SU-DHL-6 (cell line): ENCODE measurements at regions not wholly inside any gene's neighbourhood (a gene's known extent, or its start where the extent isn't known, plus 50 kb on each side); places are given as distances from the start of the nearest gene placed in this dataset.

Source experiments
- H2AFZ ChIP-seq: fragments of 200-600 bp; sonication (generic); 2 replicates; pipeline ENCODE4 v1.6.1; 2014; ENCODE audit warnings: low read depth, mild to moderate bottlenecking, moderate library complexity, mixed read lengths, antibody characterized with exemption, low read length; ENCODE audit not compliant: severe bottlenecking
- H3F3A ChIP-seq: fragments of 200-600 bp; shearing (Covaris generic); 2 replicates; pipeline ENCODE4 v1.6.0; 2016; ENCODE audit warnings: antibody characterized with exemption, mild to moderate bottlenecking; ENCODE audit not compliant: insufficient read depth
- H3K27ac ChIP-seq: fragments of 200-600 bp; sonication (generic); 2 replicates; pipeline ENCODE4 v1.5.1; 2016; ENCODE audit warnings: low read depth, mild to moderate bottlenecking, low read length, moderate library complexity, mixed read lengths
- H3K27me3 ChIP-seq: fragments of 200-600 bp; sonication (generic), shearing (Covaris generic); 2 replicates; pipeline ENCODE4 v1.6.0; 2014; ENCODE audit warnings: mild to moderate bottlenecking, low read length
- H3K36me3 ChIP-seq: fragments of 200-600 bp; sonication (generic); 2 replicates; pipeline ENCODE4 v1.6.1; 2014; ENCODE audit warnings: mild to moderate bottlenecking, low read length, mixed read lengths
- H3K4me2 ChIP-seq: fragments of 300-600, 200-600 bp; shearing (Covaris generic), sonication (generic); 2 replicates; pipeline ENCODE4 v1.6.0; 2014; ENCODE audit warnings: low read length, low read depth, mild to moderate bottlenecking; ENCODE audit not compliant: poor library complexity, severe bottlenecking
- H3K4me3 ChIP-seq: fragments of 200-600 bp; sonication (generic); 2 replicates; pipeline ENCODE4 v1.5.1; 2014; ENCODE audit warnings: antibody characterized with exemption, low read length, mild to moderate bottlenecking, mixed read lengths; ENCODE audit not compliant: insufficient read depth, poor library complexity, severe bottlenecking
- H3K79me2 ChIP-seq: fragments of 200-600 bp; sonication (generic); 2 replicates; pipeline ENCODE4 v1.6.1; 2014; ENCODE audit warnings: mild to moderate bottlenecking, low read length, moderate library complexity; ENCODE audit not compliant: insufficient read depth
- H3K9ac ChIP-seq: fragments of 200-600 bp; sonication (generic); 2 replicates; pipeline ENCODE4 v1.7.0; 2014; ENCODE audit warnings: mild to moderate bottlenecking, low read length
- H3K9me2 ChIP-seq: fragments of 200-600 bp; sonication (generic); replicated peaks from 2 replicates; pipeline ENCODE4 v1.6.1; 2014; ENCODE audit warnings: low read length; ENCODE audit not compliant: insufficient read depth
- H3K9me3 ChIP-seq: fragments of 200-600 bp; sonication (generic); 2 replicates; pipeline ENCODE4 v1.6.1; 2014; ENCODE audit warnings: low read length, mixed read lengths; ENCODE audit not compliant: insufficient read depth
- H4K20me1 ChIP-seq: fragments of 200-600 bp; sonication (generic); 2 replicates; pipeline ENCODE4 v1.6.1; 2014; ENCODE audit warnings: low read depth, mild to moderate bottlenecking, antibody characterized with exemption, low read length, moderate library complexity, mixed read lengths
- EZH2phosphoT487 ChIP-seq: fragments of 200-600 bp; sonication (generic), shearing (Covaris generic); conservative IDR thresholded peaks from 2 replicates; pipeline ENCODE4 v1.6.1; 2018; ENCODE audit warnings: mild to moderate bottlenecking, antibody characterized with exemption, low read length, moderate library complexity, mixed read lengths
- TF ChIP-seq, protein P1 (sequence below): fragments of 200-600 bp; sonication (generic); IDR thresholded peaks from one replicate; pipeline ENCODE4 v1.5.1; 2017; ENCODE audit warnings: antibody characterized with exemption, mild to moderate bottlenecking, low read length, moderate library complexity; ENCODE audit not compliant: insufficient read depth, poor library complexity, severe bottlenecking

DNA sequence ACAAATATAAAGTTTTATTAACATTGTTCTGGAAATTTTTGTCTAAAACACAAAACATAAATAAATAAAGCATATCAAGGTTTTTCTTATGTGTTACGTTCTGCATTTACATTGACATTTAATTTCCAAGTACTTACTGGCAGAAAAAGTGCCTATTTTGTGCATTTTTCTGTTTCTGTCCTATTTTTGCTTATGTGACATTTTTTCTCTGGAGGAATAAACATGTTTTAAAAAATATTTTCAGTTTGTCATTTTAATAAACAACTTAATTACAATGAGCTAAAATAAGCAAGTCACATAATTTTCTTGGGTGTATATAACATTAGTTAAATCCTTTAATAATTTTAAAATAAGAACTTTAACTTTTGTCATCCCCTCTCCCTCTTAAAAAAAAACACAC is 94.4 kb upstream of the HS3ST5 start:
- no peak overlapping the region for H3K27ac ChIP-seq
- H3K79me2 ChIP-seq, result no peaks in the 10 kb centered on the region
- no peak overlapping the region for H3K4me3 ChIP-seq
- H3K9me3 ChIP-seq, result no peaks in the 10 kb centered on the region
- H3K9ac ChIP-seq, result no peak overlapping the region
- H2AFZ ChIP-seq, result no peak overlapping the region
- H3K4me2 ChIP-seq, result no peak overlapping the region
- H3K27me3 ChIP-seq, result no peaks in the 10 kb centered on the region
- TF ChIP-seq, protein P1, sequence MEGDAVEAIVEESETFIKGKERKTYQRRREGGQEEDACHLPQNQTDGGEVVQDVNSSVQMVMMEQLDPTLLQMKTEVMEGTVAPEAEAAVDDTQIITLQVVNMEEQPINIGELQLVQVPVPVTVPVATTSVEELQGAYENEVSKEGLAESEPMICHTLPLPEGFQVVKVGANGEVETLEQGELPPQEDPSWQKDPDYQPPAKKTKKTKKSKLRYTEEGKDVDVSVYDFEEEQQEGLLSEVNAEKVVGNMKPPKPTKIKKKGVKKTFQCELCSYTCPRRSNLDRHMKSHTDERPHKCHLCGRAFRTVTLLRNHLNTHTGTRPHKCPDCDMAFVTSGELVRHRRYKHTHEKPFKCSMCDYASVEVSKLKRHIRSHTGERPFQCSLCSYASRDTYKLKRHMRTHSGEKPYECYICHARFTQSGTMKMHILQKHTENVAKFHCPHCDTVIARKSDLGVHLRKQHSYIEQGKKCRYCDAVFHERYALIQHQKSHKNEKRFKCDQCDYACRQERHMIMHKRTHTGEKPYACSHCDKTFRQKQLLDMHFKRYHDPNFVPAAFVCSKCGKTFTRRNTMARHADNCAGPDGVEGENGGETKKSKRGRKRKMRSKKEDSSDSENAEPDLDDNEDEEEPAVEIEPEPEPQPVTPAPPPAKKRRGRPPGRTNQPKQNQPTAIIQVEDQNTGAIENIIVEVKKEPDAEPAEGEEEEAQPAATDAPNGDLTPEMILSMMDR, result no peak
- no peak for TF ChIP-seq EZH2phosphoT487
- no peaks in the 10 kb centered on the region for H3F3A ChIP-seq
- no peaks in the 10 kb centered on the region for H4K20me1 ChIP-seq
- no peaks in the 10 kb centered on the region for H3K36me3 ChIP-seq
- no peaks in the 10 kb centered on the region for H3K9me2 ChIP-seq

DNA sequence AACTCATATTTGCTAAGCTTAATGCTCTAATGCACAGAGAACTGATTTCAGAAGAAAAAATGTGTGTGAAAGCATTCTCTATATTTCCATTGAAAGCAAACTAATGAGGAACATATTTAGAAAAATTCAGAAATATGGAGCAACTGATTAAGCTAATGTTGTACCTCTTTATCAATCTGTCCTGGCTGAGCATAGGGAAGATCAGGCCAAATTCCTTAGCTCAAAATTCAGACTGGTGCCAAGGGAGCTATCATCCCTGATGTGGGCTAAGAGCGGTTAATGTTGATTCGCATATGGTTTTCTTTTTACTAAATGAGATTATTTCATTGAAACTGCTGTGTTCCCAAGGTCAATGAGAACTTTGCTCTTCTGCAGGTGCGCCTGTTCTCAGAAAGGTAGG is 93.9 kb upstream of the HS3ST5 start:
- no peaks in the 10 kb centered on the region for H3K9me2 ChIP-seq
- H3K4me3 ChIP-seq, result no peak overlapping the region
- H3K36me3 ChIP-seq, result no peaks in the 10 kb centered on the region
- H3K27ac ChIP-seq, result no peak overlapping the region
- no peaks in the 10 kb centered on the region for H3K9me3 ChIP-seq
- no peaks in the 10 kb centered on the region for H3K79me2 ChIP-seq
- no peak overlapping the region for H3K9ac ChIP-seq
- H2AFZ ChIP-seq, result no peak overlapping the region
- H3K4me2 ChIP-seq, result no peak overlapping the region
- no peaks in the 10 kb centered on the region for H3K27me3 ChIP-seq
- no peak for TF ChIP-seq EZH2phosphoT487
- TF ChIP-seq, protein P1, result no peak
- H4K20me1 ChIP-seq, result no peaks in the 10 kb centered on the region
- H3F3A ChIP-seq, result no peaks in the 10 kb centered on the region

DNA sequence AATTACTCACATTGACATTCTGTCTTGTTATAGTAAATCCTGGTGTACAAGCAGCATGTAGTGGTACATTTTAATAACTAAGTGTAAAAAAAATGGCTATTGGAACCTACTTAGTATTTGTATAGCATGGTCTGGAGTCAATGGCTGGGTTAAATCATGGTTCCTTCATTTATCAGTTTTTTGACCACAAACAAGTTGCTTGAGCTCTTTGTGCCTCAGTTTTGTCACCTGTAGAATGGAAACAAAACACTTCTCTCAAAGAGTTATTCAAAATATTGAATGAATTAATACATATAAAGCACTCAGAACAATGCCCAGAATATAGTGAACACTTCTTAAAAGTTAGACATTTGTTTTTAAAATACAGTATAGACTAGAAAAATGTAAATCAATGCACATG is 93.2 kb upstream of the HS3ST5 start:
- Histone ChIP-seq H3K79me2 (no peaks in the 10 kb centered on the region), H3F3A (no peaks in the 10 kb centered on the region), H4K20me1 (no peaks in the 10 kb centered on the region), H3K4me2 (no peak overlapping the region), H3K27ac (no peak overlapping the region), H3K4me3 (no peak overlapping the region), H3K27me3 (no peaks in the 10 kb centered on the region), H3K9ac (no peak overlapping the region), H3K9me3 (no peaks in the 10 kb centered on the region), H2AFZ (no peak overlapping the region), H3K36me3 (no peaks in the 10 kb centered on the region), H3K9me2 (no peaks in the 10 kb centered on the region)
- no peak for TF ChIP-seq EZH2phosphoT487
- TF ChIP-seq, protein P1, result no peak

DNA sequence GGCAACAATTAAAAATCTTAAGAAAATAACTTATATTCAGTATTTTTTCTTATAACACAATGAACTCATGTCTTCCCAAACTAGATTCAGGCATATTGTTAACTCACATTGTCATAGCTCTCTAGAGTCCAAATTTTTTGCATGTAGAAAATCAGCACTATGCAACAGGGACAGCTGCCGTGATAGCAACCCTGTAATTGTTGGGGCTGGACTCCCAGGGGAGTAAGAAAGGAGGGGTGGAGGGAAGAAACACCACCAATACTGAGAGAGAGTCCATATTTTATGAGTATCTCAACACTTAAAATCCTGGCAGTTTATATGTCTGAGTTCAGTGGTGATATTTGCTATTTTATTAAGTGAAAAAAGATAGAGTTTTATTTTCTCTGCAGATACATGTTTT is 89.6 kb upstream of the HS3ST5 start:
- Histone ChIP-seq H3F3A (no peaks in the 10 kb centered on the region), H3K9me2 (no peaks in the 10 kb centered on the region), H3K9ac (no peak overlapping the region), H3K27ac (no peak overlapping the region), H3K4me3 (no peak overlapping the region), H3K36me3 (no peaks in the 10 kb centered on the region), H3K4me2 (no peak overlapping the region), H4K20me1 (no peaks in the 10 kb centered on the region), H3K27me3 (no peaks in the 10 kb centered on the region), H3K9me3 (no peaks in the 10 kb centered on the region), H2AFZ (no peak overlapping the region), H3K79me2 (no peaks in the 10 kb centered on the region)
- TF ChIP-seq EZH2phosphoT487, result no peak
- TF ChIP-seq, protein P1, result no peak
